WI38 (cell line): ENCODE measurements at regions not wholly inside any gene's neighbourhood (a gene's known extent, or its start where the extent isn't known, plus 50 kb on each side); places are given as distances from the start of the nearest gene placed in this dataset.

Source experiments
- H3K4me3 ChIP-seq: 2 replicates; pipeline ENCODE4 v1.5.1; 2011; ENCODE audit warnings: low read depth, mild to moderate bottlenecking, control low read depth, low read length
- TF ChIP-seq, protein P1 (sequence below): IDR thresholded peaks from 2 replicates; pipeline ENCODE4 v1.5.1; 2012; ENCODE audit warnings: low read depth, mild to moderate bottlenecking, control low read depth, low read length

GRCh38 chr12:22796941-22797630 lies 172.1 kb downstream of the ETNK1 start:
- H3K4me3 ChIP-seq = no peak overlapping the region
- TF ChIP-seq, protein P1, sequence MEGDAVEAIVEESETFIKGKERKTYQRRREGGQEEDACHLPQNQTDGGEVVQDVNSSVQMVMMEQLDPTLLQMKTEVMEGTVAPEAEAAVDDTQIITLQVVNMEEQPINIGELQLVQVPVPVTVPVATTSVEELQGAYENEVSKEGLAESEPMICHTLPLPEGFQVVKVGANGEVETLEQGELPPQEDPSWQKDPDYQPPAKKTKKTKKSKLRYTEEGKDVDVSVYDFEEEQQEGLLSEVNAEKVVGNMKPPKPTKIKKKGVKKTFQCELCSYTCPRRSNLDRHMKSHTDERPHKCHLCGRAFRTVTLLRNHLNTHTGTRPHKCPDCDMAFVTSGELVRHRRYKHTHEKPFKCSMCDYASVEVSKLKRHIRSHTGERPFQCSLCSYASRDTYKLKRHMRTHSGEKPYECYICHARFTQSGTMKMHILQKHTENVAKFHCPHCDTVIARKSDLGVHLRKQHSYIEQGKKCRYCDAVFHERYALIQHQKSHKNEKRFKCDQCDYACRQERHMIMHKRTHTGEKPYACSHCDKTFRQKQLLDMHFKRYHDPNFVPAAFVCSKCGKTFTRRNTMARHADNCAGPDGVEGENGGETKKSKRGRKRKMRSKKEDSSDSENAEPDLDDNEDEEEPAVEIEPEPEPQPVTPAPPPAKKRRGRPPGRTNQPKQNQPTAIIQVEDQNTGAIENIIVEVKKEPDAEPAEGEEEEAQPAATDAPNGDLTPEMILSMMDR = no peak

DNA sequence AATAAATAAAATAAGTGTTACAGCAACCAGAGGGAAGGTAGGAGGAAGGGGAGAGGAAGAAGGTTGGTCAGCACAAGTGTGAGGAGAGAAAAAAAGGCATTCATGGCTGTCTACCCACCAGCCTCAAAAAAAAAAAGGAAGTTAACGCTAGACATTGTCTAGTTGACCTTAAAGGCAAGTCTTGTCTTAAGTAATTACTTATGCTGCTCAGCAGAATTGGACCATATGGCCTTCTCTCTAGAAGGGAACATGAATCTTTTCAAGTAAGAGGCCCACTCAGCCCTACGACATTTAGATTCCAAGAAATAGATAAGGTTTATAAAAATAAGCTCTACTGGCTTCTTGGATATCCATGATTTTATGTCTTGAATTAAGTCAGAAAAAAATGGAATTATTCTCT lies 172.7 kb downstream of the ETNK1 start:
- TF ChIP-seq, protein P1 = no peak
- H3K4me3 ChIP-seq = no peak overlapping the region

DNA sequence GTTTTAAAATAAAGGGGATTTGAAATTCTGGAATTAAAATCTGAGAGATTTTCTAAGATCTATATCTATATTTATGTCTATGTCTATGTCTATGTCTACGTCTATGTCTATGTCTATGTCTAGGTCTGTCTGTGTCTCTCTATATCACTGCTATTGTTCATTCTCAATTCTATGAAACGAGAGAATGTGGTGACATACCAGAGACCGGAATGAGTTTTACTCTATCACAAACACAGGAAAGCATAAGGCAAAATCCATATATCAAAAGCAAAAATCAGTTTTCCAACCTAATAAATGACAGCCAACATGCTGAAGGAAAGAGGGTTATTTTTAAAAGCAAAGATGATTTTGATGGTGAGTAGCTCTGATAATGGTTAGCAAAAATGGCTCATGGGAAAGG lies 173.1 kb downstream of the ETNK1 start:
- TF ChIP-seq, protein P1 = no peak
- H3K4me3 ChIP-seq = no peak overlapping the region

DNA sequence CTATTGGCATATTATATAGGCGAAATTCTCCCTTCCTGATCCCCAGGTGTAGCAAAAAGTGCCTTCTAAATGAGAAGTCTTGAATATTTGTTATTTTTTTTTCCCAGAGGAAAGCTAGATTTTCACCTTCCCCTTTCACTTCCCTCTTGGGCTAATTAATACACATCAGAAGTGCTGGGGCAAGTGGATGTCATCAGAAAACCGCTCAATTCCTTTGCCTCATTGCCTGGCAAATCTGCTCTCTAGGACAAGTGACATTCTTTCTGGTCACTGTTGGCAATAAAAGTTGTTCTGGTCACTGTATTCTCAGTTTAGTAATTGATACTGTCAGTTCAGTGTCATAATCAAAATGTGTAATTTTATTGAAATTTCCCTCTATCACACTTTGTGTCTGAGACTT lies 174.5 kb downstream of the ETNK1 start:
- H3K4me3 ChIP-seq = no peak overlapping the region
- TF ChIP-seq, protein P1 = no peak

GRCh38 chr12:22800332-22800731 lies 175.4 kb downstream of the ETNK1 start:
- TF ChIP-seq, protein P1 = no peak
- no peak overlapping the region for H3K4me3 ChIP-seq

GRCh38 chr12:22802883-22803630 lies 178.1 kb downstream of the ETNK1 start:
- H3K4me3 ChIP-seq = no peak overlapping the region
- TF ChIP-seq, protein P1 = no peak

GRCh38 chr12:22803725-22804124 lies 178.8 kb downstream of the ETNK1 start:
- no peak overlapping the region for H3K4me3 ChIP-seq
- TF ChIP-seq, protein P1 = no peak
